ENCODE measurements at regions not wholly inside any gene's neighbourhood (a gene's known extent, or its start where the extent isn't known, plus 50 kb on each side); places are given as distances from the start of the nearest gene placed in this dataset.

GRCh38 chr10:120375666-120376065, 81.4 kb upstream of the PLPP4 start:
- Histone ChIP-seq H3K4me3 (replicated peaks; ENCODE audit: insufficient read depth, low read length) (no peak overlapping the region), H3K27me3 (ENCODE audit: insufficient read depth, poor library complexity, severe bottlenecking) (peaks cover 2% of the 10 kb centered on the region), H3K27ac (replicated peaks) (no peak overlapping the region)
- DNase-seq (ENCODE audit: low read depth in 1 of 2, low spot score in 1 of 2) = no peak
- TF ChIP-seq GABPA (IDR thresholded peaks at IDR 0.05; ENCODE audit: low read depth) (no peak), POLR2AphosphoS5 (IDR thresholded peaks at IDR 0.05; ENCODE audit: low read depth) (no peak), SPI1 (IDR thresholded peaks at IDR 0.05; ENCODE audit: borderline replicate concordance, low read depth) (no peak), REST (IDR thresholded peaks at IDR 0.05; ENCODE audit: insufficient replicate concordance, low read depth) (no peak), CTCF (IDR thresholded peaks at IDR 0.05; ENCODE audit: insufficient read depth, low read length) (no peak)

- H3K27ac ChIP-seq (replicated peaks) = no peak overlapping the region
- H3K27me3 ChIP-seq (ENCODE audit: insufficient read depth, poor library complexity, severe bottlenecking) = peaks cover 3% of the 10 kb centered on the region
- H3K4me3 ChIP-seq (replicated peaks; ENCODE audit: insufficient read depth, low read length) = no peak overlapping the region
- no peak for DNase-seq (ENCODE audit: low read depth in 1 of 2, low spot score in 1 of 2)
- TF ChIP-seq GABPA (IDR thresholded peaks at IDR 0.05; ENCODE audit: low read depth) (no peak), POLR2AphosphoS5 (IDR thresholded peaks at IDR 0.05; ENCODE audit: low read depth) (no peak), SPI1 (IDR thresholded peaks at IDR 0.05; ENCODE audit: borderline replicate concordance, low read depth) (no peak), REST (IDR thresholded peaks at IDR 0.05; ENCODE audit: insufficient replicate concordance, low read depth) (no peak), CTCF (IDR thresholded peaks at IDR 0.05; ENCODE audit: insufficient read depth, low read length) (no peak)
These were observed 75.1 kb upstream of the PLPP4 start for GRCh38 chr10:120381931-120382330.

GRCh38 chr10:120382360-120382759, 74.7 kb upstream of the PLPP4 start:
- peaks cover 3% of the 10 kb centered on the region for H3K27me3 ChIP-seq (ENCODE audit: insufficient read depth, poor library complexity, severe bottlenecking)
- no peak for TF ChIP-seq POLR2AphosphoS5 (IDR thresholded peaks at IDR 0.05; ENCODE audit: low read depth)
- TF ChIP-seq REST (IDR thresholded peaks at IDR 0.05; ENCODE audit: insufficient replicate concordance, low read depth) = no peak
- TF ChIP-seq CTCF (IDR thresholded peaks at IDR 0.05; ENCODE audit: insufficient read depth, low read length) = no peak
- no peak for TF ChIP-seq GABPA (IDR thresholded peaks at IDR 0.05; ENCODE audit: low read depth)
- no peak for TF ChIP-seq SPI1 (IDR thresholded peaks at IDR 0.05; ENCODE audit: borderline replicate concordance, low read depth)
- no peak for DNase-seq (ENCODE audit: low read depth in 1 of 2, low spot score in 1 of 2)
- H3K27ac ChIP-seq (replicated peaks) = no peak overlapping the region
- H3K4me3 ChIP-seq (replicated peaks; ENCODE audit: insufficient read depth, low read length) = no peak overlapping the region

Measured in HL-60 (cell line).